Pancreas (tissue), 10 donors: ENCODE measurements at regions not wholly inside any gene's neighbourhood (a gene's known extent, or its start where the extent isn't known, plus 50 kb on each side); places are given as distances from the start of the nearest gene placed in this dataset.

ENCODE experiments used
- ATAC-seq, 4 donors: fragments of 200-7000 bp; cut with Tn5 transposase; one replicate each; pipeline versions ENCODE4 v1.8.0 to v1.9.1; 2020; ENCODE audit warnings: mild to moderate bottlenecking in 4 of 4, moderate library complexity in 4 of 4
- DNase-seq, 6 donors: peaks; one replicate each; pipeline ENCODE4 v3.0.0-alpha.2; 2020
- FAIRE-seq: peaks from 2 replicates; lab custom pipeline; 2012; peaks lifted over from hg19 to GRCh38; lab: Jason Lieb, UNC
- H3K27ac ChIP-seq, 4 donors: fragments of 200-600 bp; sonication (generic); 1 replicate in 3 of 4; 2 replicates in 1 of 4; pipeline versions ENCODE4 v1.5.0 to v1.8.0; 2020
- H3K27me3 ChIP-seq, 4 donors: fragments of 200-600 bp; one replicate each; pipeline ENCODE4 v1.8.0; 2021
- H3K36me3 ChIP-seq, 3 donors: fragments of 200-600 bp; sonication (generic) in 1 of 3; one replicate each; pipeline versions ENCODE4 v1.5.0 to v1.8.0; 2020 to 2021
- H3K4me1 ChIP-seq, 3 donors: fragments of 200-600 bp; one replicate each; pipeline ENCODE4 v1.8.0; 2021
- H3K4me3 ChIP-seq, 4 donors: fragments of 200-600 bp; sonication (generic) in 2 of 4; one replicate each; pipeline versions ENCODE4 v1.5.0 to v1.8.0; 2020 to 2021
- H3K9me3 ChIP-seq, 4 donors: fragments of 200-600 bp; one replicate each; pipeline ENCODE4 v1.8.0; 2021
- WGBS, 2 donors: extraction: QIAGEN DNeasy Blood & Tissue Kit; methylation state at CpG; one replicate each; pipeline ENCODE4 v1.1.7; 2013; 5-methylcytosine and 5-hydroxymethylcytosine counted together
- intact Hi-C, 3 donors: fragments of 100-400 bp; cut with DNase I; formaldehyde crosslinking; loops; one replicate each; pipeline versions ENCODE4 v1.11.1 to v1.14.2; 2022
- TF ChIP-seq, protein P1 (sequence below), 4 donors: fragments of 200-600 bp; sonication (generic) in 3 of 4; IDR thresholded peaks; one replicate each; pipeline versions ENCODE4 v1.5.0 to v1.8.0; 2021; ENCODE audit warnings: antibody characterized with exemption in 4 of 4
- donor health status: healthy with polysubstance abuse.
- donor health status: DM: no; HTN: no; CAD: no; lungs with moderate emphysema.
- donor health status: DM: no; HTN: no; CAD: no.
- donor health status: control.
- donor health status: control.
- donor health status: Bipolar disorder and iron deficiency.
- donor health status: DM: yes; HTN: yes; CAD: no.
- donor health status: DM: no; HTN: no; CAD: no.
- donor health status: DM: no; HTN: no; CAD: no.
- donor health status: DM: yes; HTN: yes; CAD: no.

DNA sequence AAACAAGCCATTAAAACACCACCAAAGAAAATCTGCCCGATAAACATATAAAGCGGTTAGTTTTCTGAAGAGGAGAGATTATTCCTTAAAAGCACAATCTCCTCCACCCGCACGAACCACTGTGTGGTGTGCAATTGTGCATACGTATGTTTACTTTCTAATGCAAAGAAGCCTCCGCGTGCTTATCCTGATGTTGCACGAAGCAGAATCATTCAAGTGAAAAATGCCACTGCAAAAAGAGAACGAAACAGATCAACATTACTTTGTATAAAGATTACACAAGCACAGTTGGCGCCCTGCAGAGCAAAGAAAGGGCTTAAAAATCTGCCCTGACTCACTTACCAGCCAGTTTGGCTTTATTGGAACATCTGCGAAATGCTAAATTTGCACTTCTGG, 166.8 kb downstream of the ZNF281 start:
- Histone ChIP-seq H3K4me3 (no peak overlapping the region), H3K36me3 (no peaks in the 10 kb centered on the region), H3K27ac (no peak overlapping the region), H3K9me3 (no peaks in the 10 kb centered on the region), H3K4me1 (no peaks in the 10 kb centered on the region), H3K27me3 (no peaks in the 10 kb centered on the region)
- intact Hi-C loops, result no loop called here
- DNase-seq (no peak), ATAC-seq (no peak), FAIRE-seq (no peak)
- WGBS, 2 donors, result 75 to 80% methylated on average over 11 of the region's 11 CpGs
- TF ChIP-seq, protein P1, sequence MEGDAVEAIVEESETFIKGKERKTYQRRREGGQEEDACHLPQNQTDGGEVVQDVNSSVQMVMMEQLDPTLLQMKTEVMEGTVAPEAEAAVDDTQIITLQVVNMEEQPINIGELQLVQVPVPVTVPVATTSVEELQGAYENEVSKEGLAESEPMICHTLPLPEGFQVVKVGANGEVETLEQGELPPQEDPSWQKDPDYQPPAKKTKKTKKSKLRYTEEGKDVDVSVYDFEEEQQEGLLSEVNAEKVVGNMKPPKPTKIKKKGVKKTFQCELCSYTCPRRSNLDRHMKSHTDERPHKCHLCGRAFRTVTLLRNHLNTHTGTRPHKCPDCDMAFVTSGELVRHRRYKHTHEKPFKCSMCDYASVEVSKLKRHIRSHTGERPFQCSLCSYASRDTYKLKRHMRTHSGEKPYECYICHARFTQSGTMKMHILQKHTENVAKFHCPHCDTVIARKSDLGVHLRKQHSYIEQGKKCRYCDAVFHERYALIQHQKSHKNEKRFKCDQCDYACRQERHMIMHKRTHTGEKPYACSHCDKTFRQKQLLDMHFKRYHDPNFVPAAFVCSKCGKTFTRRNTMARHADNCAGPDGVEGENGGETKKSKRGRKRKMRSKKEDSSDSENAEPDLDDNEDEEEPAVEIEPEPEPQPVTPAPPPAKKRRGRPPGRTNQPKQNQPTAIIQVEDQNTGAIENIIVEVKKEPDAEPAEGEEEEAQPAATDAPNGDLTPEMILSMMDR (IDR thresholded peaks at IDR 0.05), result no peak

DNA sequence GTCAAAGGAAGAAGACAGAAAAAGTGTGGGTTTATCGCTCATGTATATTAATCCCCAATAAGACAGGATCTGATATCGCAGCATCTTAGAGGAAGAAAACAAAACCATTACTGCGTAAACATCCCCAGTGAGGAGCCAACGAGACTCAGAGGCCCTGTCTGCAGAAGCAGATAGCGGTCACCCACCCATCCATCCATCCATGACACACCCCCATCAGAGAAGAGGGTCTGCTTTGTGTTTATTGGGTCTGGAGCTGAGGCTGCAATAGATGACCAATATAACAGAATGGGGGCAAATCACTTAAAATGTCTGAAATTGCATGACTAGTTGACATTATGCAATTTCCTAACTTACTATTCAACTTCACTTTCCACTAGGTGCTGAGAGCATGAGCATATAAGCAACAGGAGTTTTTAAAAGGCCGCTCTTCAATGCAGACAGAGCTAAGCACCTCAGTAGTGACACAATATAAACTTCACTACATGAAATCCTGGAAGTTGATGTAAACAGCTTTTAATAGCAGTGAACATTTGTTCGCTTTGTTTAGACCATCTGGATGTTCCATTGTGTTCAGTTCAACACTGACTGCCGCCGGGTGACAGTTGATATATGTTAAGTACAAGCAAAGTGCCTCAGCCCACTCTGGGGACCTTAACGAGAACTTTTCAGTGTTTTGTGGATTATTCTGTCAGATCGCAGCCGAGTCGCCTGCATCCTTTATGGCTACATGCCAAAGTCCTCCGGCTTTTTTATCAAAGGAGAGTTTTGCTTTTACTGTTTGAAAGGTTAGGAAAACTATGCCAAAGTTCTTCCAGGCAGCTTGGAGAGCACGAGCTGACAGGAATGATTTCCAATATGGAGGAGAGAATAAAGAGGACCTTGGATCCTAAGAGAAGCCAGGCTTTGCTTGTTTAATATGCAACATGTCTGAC, 167.5 kb downstream of the ZNF281 start:
- Histone ChIP-seq H3K27me3 (no peaks in the 10 kb centered on the region), H3K36me3 (no peaks in the 10 kb centered on the region), H3K27ac (no peak overlapping the region), H3K4me3 (no peak overlapping the region), H3K4me1 (no peaks in the 10 kb centered on the region), H3K9me3 (no peaks in the 10 kb centered on the region)
- DNase-seq (no peak), ATAC-seq (no peak), FAIRE-seq (no peak)
- WGBS, 2 donors, result 64 to 66% methylated on average over 15 of the region's 15 CpGs
- intact Hi-C loops, result no loop called here
- TF ChIP-seq, protein P1 (IDR thresholded peaks at IDR 0.05), result no peak

DNA sequence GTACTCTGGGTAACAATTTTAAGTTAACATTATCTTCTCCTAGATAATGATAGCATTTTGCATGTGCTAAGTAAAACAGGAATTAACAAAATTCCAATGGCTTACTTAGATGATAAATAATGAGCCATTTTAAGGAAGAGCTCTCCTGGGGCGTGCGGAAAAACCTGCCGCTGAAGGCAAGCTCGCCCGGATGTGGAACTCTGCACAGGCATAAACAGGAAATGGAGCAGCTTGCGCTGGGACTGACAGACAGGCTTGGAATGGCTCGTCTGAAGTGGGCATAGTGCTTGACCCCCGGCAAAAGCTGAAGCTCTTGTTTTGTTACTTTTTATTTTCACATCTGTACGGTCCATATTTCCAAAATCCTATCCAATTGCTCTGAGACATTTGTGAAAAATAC, 169.2 kb downstream of the ZNF281 start:
- H3K4me1 ChIP-seq, result no peaks in the 10 kb centered on the region
- DNase-seq, result no peak
- 79 to 83% methylated on average over 9 of the region's 9 CpGs for WGBS, 2 donors
- H3K36me3 ChIP-seq, result no peaks in the 10 kb centered on the region
- H3K9me3 ChIP-seq, result no peaks in the 10 kb centered on the region
- TF ChIP-seq, protein P1 (IDR thresholded peaks at IDR 0.05), result no peak
- H3K4me3 ChIP-seq, result no peak overlapping the region
- H3K27ac ChIP-seq, result no peak overlapping the region
- no peak for ATAC-seq
- no peaks in the 10 kb centered on the region for H3K27me3 ChIP-seq
- no peak for FAIRE-seq
- intact Hi-C loops, result no loop called here

DNA sequence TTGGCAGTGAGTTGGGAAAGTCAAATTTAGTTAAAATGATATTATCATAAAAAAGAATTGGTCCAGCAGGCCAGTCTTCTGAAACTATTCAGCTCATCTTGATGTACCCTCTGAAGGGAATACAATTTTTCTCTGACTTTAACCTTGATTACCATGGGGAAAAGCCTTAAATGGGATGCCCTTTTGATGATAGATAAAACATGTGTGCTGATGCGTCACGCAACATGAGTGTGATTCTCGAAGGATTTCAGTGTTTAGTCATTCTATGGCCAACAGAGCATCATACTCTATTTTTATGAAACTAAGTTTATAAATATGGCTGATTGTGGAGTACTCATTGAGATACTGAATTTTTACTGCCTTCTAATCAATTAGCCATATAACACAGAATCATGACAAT, 171.5 kb downstream of the ZNF281 start:
- Histone ChIP-seq H3K9me3 (no peaks in the 10 kb centered on the region), H3K27me3 (no peaks in the 10 kb centered on the region), H3K36me3 (no peaks in the 10 kb centered on the region), H3K4me1 (no peaks in the 10 kb centered on the region), H3K4me3 (no peak overlapping the region), H3K27ac (no peak overlapping the region)
- intact Hi-C loops, result no loop called here
- no peak for FAIRE-seq
- ATAC-seq, result no peak
- 94 to 95% methylated on average over 3 of the region's 3 CpGs for WGBS, 2 donors
- TF ChIP-seq, protein P1 (IDR thresholded peaks at IDR 0.05), result no peak
- DNase-seq, result no peak

DNA sequence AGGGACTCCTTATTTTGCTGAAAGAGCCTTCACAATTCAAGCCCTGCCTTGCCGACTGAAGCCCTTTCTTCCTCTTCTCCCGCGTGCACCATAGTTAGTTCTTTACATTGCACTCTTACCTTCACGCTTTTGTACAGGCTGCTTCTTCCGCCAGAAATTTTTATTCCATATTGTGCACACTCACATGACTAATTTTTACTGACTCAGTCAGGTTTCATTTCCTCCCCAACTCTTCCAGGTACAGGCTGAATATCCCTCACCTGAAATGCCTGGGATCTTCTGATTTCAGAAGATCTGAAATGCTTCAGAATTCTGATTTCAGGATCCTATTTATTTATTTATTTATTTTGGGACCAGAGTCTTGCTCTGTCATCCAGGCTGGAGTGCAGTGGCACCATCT, 172.8 kb downstream of the ZNF281 start:
- intact Hi-C loops, result no loop called here
- DNase-seq (no peak), ATAC-seq (no peak), FAIRE-seq (no peak)
- Histone ChIP-seq H3K36me3 (no peaks in the 10 kb centered on the region), H3K27me3 (no peaks in the 10 kb centered on the region), H3K4me3 (no peak overlapping the region), H3K27ac (no peak overlapping the region), H3K4me1 (no peaks in the 10 kb centered on the region), H3K9me3 (no peaks in the 10 kb centered on the region)
- WGBS, 2 donors, result 95 to 97% methylated on average over 5 of the region's 5 CpGs
- TF ChIP-seq, protein P1 (IDR thresholded peaks at IDR 0.05), result no peak
